ENCODE measurements at regions not wholly inside any gene's neighbourhood (a gene's known extent, or its start where the extent isn't known, plus 50 kb on each side); places are given as distances from the start of the nearest gene placed in this dataset.

GRCh38 chr3:73215901-73216300, 154.4 kb downstream of the EBLN2 start:
- ChIA-PET CTCF (no interaction called here), POLR2A (no interaction called here)
- no peak for DNase-seq (ENCODE audit: low read depth in 1 of 2, low spot score in 1 of 2)
- FAIRE-seq, result no peak
- H3K9me3 ChIP-seq, result no peaks in the 10 kb centered on the region
- WGBS (ENCODE audit: missing lambda C conversion rate), result 35% methylated on average over 4 of the region's 4 CpGs
- ATAC-seq, result no peak
- no peak overlapping the region for H3K27ac ChIP-seq
- no peaks in the 10 kb centered on the region for H3K4me1 ChIP-seq
- TF ChIP-seq CBX8 (IDR thresholded peaks at IDR 0.05) (no peak), MYC (IDR thresholded peaks at IDR 0.05; ENCODE audit: borderline replicate concordance, low read length) (no peak), RNF2 (IDR thresholded peaks at IDR 0.05; ENCODE audit: borderline replicate concordance, low read depth) (no peak), JUNB (IDR thresholded peaks at IDR 0.05) (no peak), FOSL2 (IDR thresholded peaks at IDR 0.05) (no peak), FOSL2 (CRISPR knock-in tag; IDR thresholded peaks at IDR 0.05) (no peak)
- H3K4me2 ChIP-seq, result no peak overlapping the region
- no peak overlapping the region for H3K4me3 ChIP-seq

DNA sequence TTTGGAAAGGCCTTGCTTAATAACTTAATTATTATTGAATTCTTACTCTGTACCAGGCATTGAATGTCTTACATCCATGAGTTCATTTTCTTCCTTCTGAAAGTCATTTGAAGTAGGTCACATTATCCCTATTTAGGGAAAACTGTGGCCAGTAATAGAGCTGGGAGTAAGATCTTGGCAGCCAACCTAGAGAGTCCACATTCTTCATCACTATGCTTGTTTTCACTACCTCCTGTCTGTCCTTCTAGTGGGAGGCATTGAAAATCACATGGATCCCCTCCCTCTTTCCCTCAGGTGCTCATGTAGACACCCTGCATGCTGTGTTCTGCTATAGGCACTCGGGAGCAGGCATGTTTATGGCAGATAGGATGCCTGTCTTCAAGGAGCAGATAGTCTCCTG, 154.9 kb downstream of the EBLN2 start:
- ChIA-PET CTCF (no interaction called here), POLR2A (no interaction called here)
- 9% methylated on average over 1 of the region's 1 CpG for WGBS (ENCODE audit: missing lambda C conversion rate)
- Histone ChIP-seq H3K9me3 (no peaks in the 10 kb centered on the region), H3K4me3 (no peak overlapping the region), H3K4me2 (no peak overlapping the region), H3K27ac (no peak overlapping the region), H3K4me1 (no peaks in the 10 kb centered on the region)
- ATAC-seq, result no peak
- TF ChIP-seq CHD4 (IDR thresholded peaks at IDR 0.05; ENCODE audit: borderline replicate concordance) (no peak), RNF2 (IDR thresholded peaks at IDR 0.05; ENCODE audit: borderline replicate concordance, low read depth) (no peak), TFCP2L1 (CRISPR knock-in tag; IDR thresholded peaks at IDR 0.05) (no peak), ELK1 (IDR thresholded peaks at IDR 0.05; ENCODE audit: low read depth, low read length) (no peak), RAD21 (conservative IDR thresholded peaks at IDR 0.05 in 1 of 2, IDR thresholded peaks at IDR 0.05 in 1 of 2) (no peak), FOXS1 (CRISPR knock-in tag; IDR thresholded peaks at IDR 0.05) (no peak), CTCF (IDR thresholded peaks at IDR 0.05) (no peak), HEYL (CRISPR knock-in tag; IDR thresholded peaks at IDR 0.05) (no peak), PHF8 (IDR thresholded peaks at IDR 0.05; ENCODE audit: borderline replicate concordance, low read depth) (no peak), SMC3 (IDR thresholded peaks at IDR 0.05) (no peak), RCOR1 (IDR thresholded peaks at IDR 0.05; ENCODE audit: low read depth, low read length) (no peak), JUNB (IDR thresholded peaks at IDR 0.05) (no peak), CHD2 (IDR thresholded peaks at IDR 0.05; ENCODE audit: low read length, partially characterized antibody) (no peak), CEBPB (IDR thresholded peaks at IDR 0.05) (no peak)
- TF ChIP-seq, protein P1, sequence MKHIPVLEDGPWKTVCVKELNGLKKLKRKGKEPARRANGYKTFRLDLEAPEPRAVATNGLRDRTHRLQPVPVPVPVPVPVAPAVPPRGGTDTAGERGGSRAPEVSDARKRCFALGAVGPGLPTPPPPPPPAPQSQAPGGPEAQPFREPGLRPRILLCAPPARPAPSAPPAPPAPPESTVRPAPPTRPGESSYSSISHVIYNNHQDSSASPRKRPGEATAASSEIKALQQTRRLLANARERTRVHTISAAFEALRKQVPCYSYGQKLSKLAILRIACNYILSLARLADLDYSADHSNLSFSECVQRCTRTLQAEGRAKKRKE (CRISPR knock-in tag; IDR thresholded peaks at IDR 0.05; ENCODE audit: low read depth), result no peak
- TF ChIP-seq, protein P2, sequence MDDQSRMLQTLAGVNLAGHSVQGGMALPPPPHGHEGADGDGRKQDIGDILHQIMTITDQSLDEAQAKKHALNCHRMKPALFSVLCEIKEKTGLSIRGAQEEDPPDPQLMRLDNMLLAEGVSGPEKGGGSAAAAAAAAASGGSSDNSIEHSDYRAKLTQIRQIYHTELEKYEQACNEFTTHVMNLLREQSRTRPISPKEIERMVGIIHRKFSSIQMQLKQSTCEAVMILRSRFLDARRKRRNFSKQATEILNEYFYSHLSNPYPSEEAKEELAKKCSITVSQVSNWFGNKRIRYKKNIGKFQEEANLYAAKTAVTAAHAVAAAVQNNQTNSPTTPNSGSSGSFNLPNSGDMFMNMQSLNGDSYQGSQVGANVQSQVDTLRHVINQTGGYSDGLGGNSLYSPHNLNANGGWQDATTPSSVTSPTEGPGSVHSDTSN (IDR thresholded peaks at IDR 0.05), result no peak
- DNase-seq (ENCODE audit: low read depth in 1 of 2, low spot score in 1 of 2), result no peak
- FAIRE-seq, result no peak

GRCh38 chr3:73222126-73222525, 160.7 kb downstream of the EBLN2 start:
- Histone ChIP-seq H3K9me3 (no peaks in the 10 kb centered on the region), H3K27ac (no peak overlapping the region), H3K4me1 (no peaks in the 10 kb centered on the region), H3K4me3 (no peak overlapping the region), H3K4me2 (no peak overlapping the region)
- ATAC-seq (no peak), DNase-seq (ENCODE audit: low read depth in 1 of 2, low spot score in 1 of 2) (no peak), FAIRE-seq (no peak)
- CTCF ChIA-PET, result no interaction called here
- WGBS (ENCODE audit: missing lambda C conversion rate), result 2% methylated on average over 4 of the region's 4 CpGs
- POLR2A ChIA-PET, result no interaction called here
- no peak for TF ChIP-seq MAFK (IDR thresholded peaks at IDR 0.05; ENCODE audit: partially characterized antibody)
- no peak for TF ChIP-seq HEYL (CRISPR knock-in tag; IDR thresholded peaks at IDR 0.05)
- TF ChIP-seq SMC3 (IDR thresholded peaks at IDR 0.05), result no peak
- TF ChIP-seq RARB (CRISPR knock-in tag; IDR thresholded peaks at IDR 0.05), result no peak
- TF ChIP-seq, protein P3, sequence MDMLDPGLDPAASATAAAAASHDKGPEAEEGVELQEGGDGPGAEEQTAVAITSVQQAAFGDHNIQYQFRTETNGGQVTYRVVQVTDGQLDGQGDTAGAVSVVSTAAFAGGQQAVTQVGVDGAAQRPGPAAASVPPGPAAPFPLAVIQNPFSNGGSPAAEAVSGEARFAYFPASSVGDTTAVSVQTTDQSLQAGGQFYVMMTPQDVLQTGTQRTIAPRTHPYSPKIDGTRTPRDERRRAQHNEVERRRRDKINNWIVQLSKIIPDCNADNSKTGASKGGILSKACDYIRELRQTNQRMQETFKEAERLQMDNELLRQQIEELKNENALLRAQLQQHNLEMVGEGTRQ (IDR thresholded peaks at IDR 0.05), result no peak
- no peak for TF ChIP-seq EP300 (IDR thresholded peaks at IDR 0.05)
- no peak for TF ChIP-seq TFCP2L1 (CRISPR knock-in tag; IDR thresholded peaks at IDR 0.05)
- TF ChIP-seq FOSL2 (IDR thresholded peaks at IDR 0.05), result no peak
- TF ChIP-seq FOSL2 (CRISPR knock-in tag; IDR thresholded peaks at IDR 0.05), result no peak
- no peak for TF ChIP-seq CTCF (IDR thresholded peaks at IDR 0.05)
- TF ChIP-seq RAD21 (conservative IDR thresholded peaks at IDR 0.05 in 1 of 2, IDR thresholded peaks at IDR 0.05 in 1 of 2), result no peak
- TF ChIP-seq TP53 (CRISPR knock-in tag; IDR thresholded peaks at IDR 0.05), result no peak
- TF ChIP-seq, protein P2 (IDR thresholded peaks at IDR 0.05), result no peak
- TF ChIP-seq MYC (IDR thresholded peaks at IDR 0.05; ENCODE audit: borderline replicate concordance, low read length), result no peak

Data from A549 (cell line).